HCT116 (cell line): ENCODE measurements at regions not wholly inside any gene's neighbourhood (a gene's known extent, or its start where the extent isn't known, plus 50 kb on each side); places are given as distances from the start of the nearest gene placed in this dataset.
"Not testable (repeated sequence)": the region's sequence is repeated elsewhere in the genome, so short reads cannot be mapped to it uniquely, and the experiment has no call there.

ENCODE experiments used
- ATAC-seq: fragments of 200-7000 bp; cut with Tn5 transposase; 2 replicates; pipeline ENCODE4 v1.9.1; 2020; ENCODE audit warnings: mild to moderate bottlenecking, moderate library complexity
- BruUV-seq: library from RNA; stranded (reverse); fragments of 400-500 nt; replicated peaks from 2 replicates; lab custom pipeline; 2021; lab: Mats Ljungman, UMichigan
- CTCF ChIA-PET: fragments of 300-600 bp; sonication (Branson Sonifier 250); formaldehyde crosslinking; loops from one replicate; lab custom pipeline; 2021; ENCODE audit warnings: antibody characterized with exemption; lab: Charles Lee
- POLR2A ChIA-PET: fragments of 300-600, 350-600 bp; sonication (Branson Sonifier 250); formaldehyde crosslinking; loops from one replicate; lab custom pipeline; 2021; ENCODE audit warnings: antibody characterized with exemption; lab: Charles Lee
- RAD21 ChIA-PET, 2 experiments: fragments of 300-600 bp; sonication (Branson Sonifier 250); formaldehyde crosslinking; loops; one replicate each; lab custom pipeline; 2023; ENCODE audit warnings: low total read pairs in 2 of 2; ENCODE audit not compliant: uncharacterized antibody in 2 of 2, unreplicated experiment in 2 of 2, low non-redundant PET in 1 of 2; lab: Charles Lee
- DNase-seq: peaks from one replicate; pipeline ENCODE4 v3.0.0-alpha.2; 2010; ENCODE audit warnings: low read depth, low spot score
- H2AFZ ChIP-seq: fragments of 200-600 bp; shearing (Covaris generic), sonication (generic); 2 replicates; pipeline ENCODE4 v1.6.1; 2017; ENCODE audit warnings: low read depth, mixed run types, mixed read lengths, antibody characterized with exemption, low read length; ENCODE audit not compliant: poor library complexity, severe bottlenecking
- H3K27ac ChIP-seq: 2 replicates; pipeline ENCODE4 v1.5.1; 2012; ENCODE audit warnings: low read depth, low read length
- H3K27me3 ChIP-seq: fragments of 200-600 bp; sonication (generic); 2 replicates; pipeline ENCODE4 v1.6.1; 2016; ENCODE audit warnings: mixed run types, low read length, mixed read lengths; ENCODE audit not compliant: insufficient read depth
- H3K36me3 ChIP-seq, 2 experiments: fragments of 200-500 bp in 1 of 2; fragments of 200-600 bp in 1 of 2; sonication (Bioruptor generic) in 1 of 2; sonication (generic) in 1 of 2; 2 replicates each; pipeline versions ENCODE4 v1.5.1 to v1.6.1; 2014 to 2016; ENCODE audit warnings: low read length in 2 of 2, inconsistent platforms in 1 of 2, mixed read lengths in 1 of 2, mixed run types in 1 of 2; ENCODE audit not compliant: insufficient read depth in 2 of 2, control insufficient read depth in 1 of 2
- H3K4me1 ChIP-seq, 2 experiments: fragments of 200-600 bp in 1 of 2; sonication (generic) in 1 of 2; 2 replicates each; pipeline versions ENCODE4 v1.5.1 to v1.6.1; 2012 to 2017; ENCODE audit warnings: low read length in 2 of 2, inconsistent platforms in 1 of 2, mild to moderate bottlenecking in 1 of 2, mixed read lengths in 1 of 2, mixed run types in 1 of 2, moderate library complexity in 1 of 2; ENCODE audit not compliant: insufficient read depth in 2 of 2, control insufficient read depth in 1 of 2
- H3K4me2 ChIP-seq: fragments of 200-600 bp; sonication (generic); 2 replicates; pipeline ENCODE4 v1.6.1; 2017; ENCODE audit warnings: mixed run types, low read length, mixed read lengths
- H3K4me3 ChIP-seq, 2 experiments: fragments of 200-600 bp in 1 of 2; sonication (generic) in 1 of 2; replicated peaks in 1 of 2; 2 replicates each; pipeline ENCODE4 v1.5.1; 2011 to 2016; ENCODE audit warnings: low read length in 2 of 2, control low read depth in 1 of 2, low read depth in 1 of 2, mild to moderate bottlenecking in 1 of 2, mixed read lengths in 1 of 2, mixed run types in 1 of 2
- H3K79me2 ChIP-seq: fragments of 200-600 bp; sonication (generic); 2 replicates; pipeline ENCODE4 v1.6.1; 2017; ENCODE audit warnings: mild to moderate bottlenecking, mixed run types, low read length, moderate library complexity, mixed read lengths; ENCODE audit not compliant: insufficient read depth
- H3K9ac ChIP-seq: fragments of 200-600 bp; sonication (generic); 2 replicates; pipeline ENCODE4 v1.6.1; 2016; ENCODE audit warnings: low read length, mixed read lengths
- H3K9me2 ChIP-seq: fragments of 200-600 bp; sonication (generic), shearing (Covaris generic); 2 replicates; pipeline ENCODE4 v1.6.1; 2017; ENCODE audit warnings: mixed run types, mild to moderate bottlenecking, moderate library complexity; ENCODE audit not compliant: insufficient read depth
- H3K9me3 ChIP-seq, 2 experiments: fragments of 200-500 bp in 1 of 2; fragments of 200-600 bp in 1 of 2; sonication (Bioruptor generic) in 1 of 2; sonication (generic) in 1 of 2; 2 replicates each; pipeline ENCODE4 v1.6.1; 2014 to 2017; ENCODE audit warnings: low read length in 2 of 2, mixed read lengths in 2 of 2, inconsistent platforms in 1 of 2, low read depth in 1 of 2, mild to moderate bottlenecking in 1 of 2, mixed run types in 1 of 2, moderate library complexity in 1 of 2; ENCODE audit not compliant: control insufficient read depth in 1 of 2, insufficient read depth in 1 of 2
- H4K20me1 ChIP-seq: fragments of 200-600 bp; sonication (generic), shearing (Covaris generic); 2 replicates; pipeline ENCODE4 v1.6.1; 2017; ENCODE audit warnings: mixed run types, mild to moderate bottlenecking, moderate library complexity; ENCODE audit not compliant: insufficient read depth
- ATF3 ChIP-seq: IDR thresholded peaks from 2 replicates; pipeline ENCODE4 v1.6.1; 2012
- CBX3 ChIP-seq: IDR thresholded peaks from 2 replicates; pipeline ENCODE4 v1.6.1; 2012; ENCODE audit warnings: low read depth
- EGR1 ChIP-seq: IDR thresholded peaks from 2 replicates; pipeline ENCODE4 v1.6.1; 2012; ENCODE audit warnings: low read depth
- JUND ChIP-seq: IDR thresholded peaks from 2 replicates; pipeline ENCODE4 v1.6.1; 2012
- MAX ChIP-seq: IDR thresholded peaks from 2 replicates; pipeline ENCODE4 v1.6.1; 2012
- POLR2AphosphoS5 ChIP-seq: IDR thresholded peaks from 2 replicates; pipeline ENCODE4 v1.6.1; 2011; ENCODE audit warnings: mild to moderate bottlenecking, low read depth, low read length, moderate library complexity
- RAD21 ChIP-seq: IDR thresholded peaks from 2 replicates; pipeline ENCODE4 v1.6.1; 2012; ENCODE audit warnings: low read depth, mild to moderate bottlenecking
- TCF7L2 ChIP-seq: IDR thresholded peaks from 2 replicates; pipeline ENCODE4 v1.7.0; 2011; ENCODE audit warnings: borderline replicate concordance, inconsistent platforms; ENCODE audit not compliant: insufficient read depth, insufficient read length; ENCODE audit errors: extremely low read depth
- YY1 ChIP-seq: IDR thresholded peaks from 2 replicates; pipeline ENCODE4 v1.6.1; 2011; ENCODE audit warnings: low read length, low read depth, moderate library complexity, mild to moderate bottlenecking; ENCODE audit not compliant: insufficient replicate concordance; ENCODE audit errors: extremely low read depth
- ZFX ChIP-seq: fragments of 450-650 bp; IDR thresholded peaks from 2 replicates; pipeline ENCODE4 v1.6.1; 2017
- intact Hi-C: fragments of 100-400 bp; cut with micrococcal nuclease; formaldehyde crosslinking; loops from 2 replicates; pipeline ENCODE4 v1.10.0; 2022

GRCh38 chr19:24033301-24033962, 53.6 kb upstream of the ZNF254 start:
- Histone ChIP-seq H4K20me1 (no peaks in the 10 kb centered on the region), H3K4me3 (peak overlapping the region; percentile 61 to 67), H3K9ac (peak overlapping the region; percentile 76), H3K9me2 (no peaks in the 10 kb centered on the region), H3K36me3 (no peaks in the 10 kb centered on the region), H2AFZ (no peak overlapping the region), H3K9me3 (0 out of 4 replicates have a peak, but pooled peaks cover 0 to 3% of the 10 kb centered on the region in 2 experiments), H3K4me1 (no peaks in the 10 kb centered on the region), H3K4me2 (peak overlapping the region; percentile 76), H3K27ac (peak overlapping the region; percentile 83), H3K27me3 (no peaks in the 10 kb centered on the region), H3K79me2 (peaks cover 21% of the 10 kb centered on the region; the same call in 1 of the 2 replicates)
- CTCF ChIA-PET, result no interaction called here
- intact Hi-C loops, result no loop called here
- POLR2A ChIA-PET, result interaction anchor here (1.3 kb wide), 1 partner anchor 21 kb away, joined by 3 read pairs; no protein-coding TSS in a partner anchor
- no peak for TF ChIP-seq JUND
- peak; percentile 26; the same call in 1 of the 2 replicates for TF ChIP-seq MAX
- peak; percentile 40; the same call in 1 of the 2 replicates for TF ChIP-seq POLR2AphosphoS5
- TF ChIP-seq CBX3, result no peak
- peak; percentile 53; the same call in 1 of the 2 replicates for TF ChIP-seq ZFX
- no peak for TF ChIP-seq TCF7L2
- DNase-seq (peak; percentile 52), ATAC-seq (peak; percentile 95)
- RAD21 ChIA-PET, result no interaction called here
- no TSS peak for BruUV-seq

GRCh38 chr19:24033963-24034342, 53.0 kb upstream of the ZNF254 start:
- no peak; the same call in 1 of the 2 replicates for ATAC-seq
- POLR2A ChIA-PET, result interaction anchor here (1.3 kb wide), 1 partner anchor 21 kb away, joined by 3 read pairs; no protein-coding TSS in a partner anchor

GRCh38 chr19:24035261-24035880, 51.6 kb upstream of the ZNF254 start:
- H3K9ac ChIP-seq, H3K9me3 ChIP-seq, RAD21 ChIA-PET, H3K36me3 ChIP-seq, POLR2A ChIA-PET, intact Hi-C loops, CTCF ChIA-PET, H4K20me1 ChIP-seq, ATAC-seq, H3K27me3 ChIP-seq, H3K27ac ChIP-seq, H3K9me2 ChIP-seq, H2AFZ ChIP-seq, H3K4me3 ChIP-seq, BruUV-seq, H3K4me2 ChIP-seq, H3K4me1 ChIP-seq, DNase-seq: not testable (repeated sequence)
- H3K79me2 ChIP-seq, result peaks cover 29% of the 10 kb centered on the region

More at GRCh38 chr19:24033963-24034342, 53.0 kb upstream of the ZNF254 start:
- ChIA-PET RAD21 (no interaction called here), CTCF (no interaction called here)
- Histone ChIP-seq H3K36me3 (no peaks in the 10 kb centered on the region), H2AFZ (no peak overlapping the region), H3K9me2 (no peaks in the 10 kb centered on the region), H3K27me3 (no peaks in the 10 kb centered on the region), H3K9ac (peak overlapping the region; percentile 76), H3K4me2 (peak overlapping the region; percentile 76), H4K20me1 (no peaks in the 10 kb centered on the region), H3K4me1 (no peaks in the 10 kb centered on the region), H3K4me3 (peak overlapping the region; percentile 61 to 67), H3K9me3 (0 out of 4 replicates have a peak, but pooled peaks cover 0 to 3% of the 10 kb centered on the region in 2 experiments), H3K27ac (peak overlapping the region; percentile 83), H3K79me2 (peaks cover 24% of the 10 kb centered on the region; the same call in 1 of the 2 replicates)
- no peak for DNase-seq
- intact Hi-C loops, result no loop called here
- BruUV-seq, result no TSS peak
- TF ChIP-seq RAD21, result no peak
- no peak for TF ChIP-seq YY1
- TF ChIP-seq EGR1, result no peak
- TF ChIP-seq ATF3, result no peak
